Activated T-helper 1 cell treated with anti-CD3 and anti-CD28 coated beads, Interleukin-12 subunit alpha, Interleukin-12 subunit beta, Interleukin-2, Interleukin-4 antibody, amounts not matched to agents 30 ng/mL and 10 ng/mL and 1 ng/mL, durations not matched to agents 14 hours and 24 hours and 36 hours (primary cell): ENCODE measurements at regions not wholly inside any gene's neighbourhood (a gene's known extent, or its start where the extent isn't known, plus 50 kb on each side); places are given as distances from the start of the nearest gene placed in this dataset.

Experiments
- DNase-seq: peaks from one replicate; pipeline ENCODE4 v3.0.0; 2021; ENCODE audit warnings: low spot score
- H3K27ac Mint-ChIP-seq: one replicate; pipeline ENCODE4 v1.8.0; 2021; ENCODE audit warnings: mild to moderate bottlenecking, mixed read lengths
- H3K27me3 Mint-ChIP-seq: one replicate; pipeline ENCODE4 v1.8.0; 2022; ENCODE audit warnings: mild to moderate bottlenecking, moderate library complexity, mixed read lengths; ENCODE audit not compliant: insufficient read depth
- H3K36me3 Mint-ChIP-seq: one replicate; pipeline ENCODE4 v1.8.0; 2021; ENCODE audit warnings: low read depth, mixed read lengths
- H3K4me1 Mint-ChIP-seq: one replicate; pipeline ENCODE4 v1.8.0; 2021; ENCODE audit warnings: low read depth, mixed read lengths
- H3K4me3 Mint-ChIP-seq: one replicate; pipeline ENCODE4 v1.8.0; 2021; ENCODE audit warnings: mild to moderate bottlenecking, moderate library complexity, mixed read lengths
- H3K9me3 Mint-ChIP-seq: one replicate; pipeline ENCODE4 v1.8.0; 2021; ENCODE audit warnings: mixed read lengths
- intact Hi-C: fragments of 100-400 bp; cut with micrococcal nuclease; formaldehyde crosslinking; loops from one replicate; pipeline ENCODE4 v1.15.1; 2024

- no peaks in the 10 kb centered on the region for H3K9me3 Mint-ChIP-seq
- H3K27ac Mint-ChIP-seq: peak overlapping the region; percentile 95
- H3K4me3 Mint-ChIP-seq: peak overlapping the region; percentile 65
- intact Hi-C loops: loop anchor here (1.0 to 10.0 kb wide), 5 partner anchors 14 to 1420 kb away; partner anchors contain the start of gene BMF
- H3K36me3 Mint-ChIP-seq: peaks cover 7% of the 10 kb centered on the region
- H3K4me1 Mint-ChIP-seq: peaks cover 82% of the 10 kb centered on the region
- DNase-seq: no peak
- H3K27me3 Mint-ChIP-seq: no peaks in the 10 kb centered on the region
Measured at GRCh38 chr15:38684440-38685010, 119.9 kb upstream of the RASGRP1 start.

- DNase-seq: peak; percentile 51
- Mint-ChIP-seq H3K36me3 (peaks cover 2% of the 10 kb centered on the region), H3K9me3 (no peaks in the 10 kb centered on the region), H3K27ac (peak overlapping the region; percentile 95), H3K27me3 (no peaks in the 10 kb centered on the region), H3K4me3 (peak overlapping the region; percentile 43), H3K4me1 (peaks cover 90% of the 10 kb centered on the region)
- intact Hi-C loops: loop anchor here (1.0 to 10.0 kb wide), 4 partner anchors 13 to 1419 kb away; partner anchors contain the start of gene BMF
Measured at GRCh38 chr15:38685686-38686339, 121.2 kb upstream of the RASGRP1 start.

GRCh38 chr15:38687340-38687739 is 122.7 kb upstream of the RASGRP1 start:
- H3K27me3 Mint-ChIP-seq: no peaks in the 10 kb centered on the region
- H3K27ac Mint-ChIP-seq: peak overlapping the region; percentile 80
- DNase-seq: no peak
- H3K4me3 Mint-ChIP-seq: peak overlapping the region; percentile 1
- H3K9me3 Mint-ChIP-seq: no peaks in the 10 kb centered on the region
- peaks cover 2% of the 10 kb centered on the region for H3K36me3 Mint-ChIP-seq
- intact Hi-C loops: loop anchor here (5.0 to 10.0 kb wide), 2 partner anchors 455 to 1417 kb away; partner anchors contain the start of gene BMF
- H3K4me1 Mint-ChIP-seq: peaks cover 99% of the 10 kb centered on the region

GRCh38 chr15:38687775-38688495 is 123.3 kb upstream of the RASGRP1 start:
- peak overlapping the region; percentile 80 for H3K27ac Mint-ChIP-seq
- peaks cover 94% of the 10 kb centered on the region for H3K4me1 Mint-ChIP-seq
- peak overlapping the region; percentile 51 for H3K4me3 Mint-ChIP-seq
- intact Hi-C loops: loop anchor here (1.0 to 10.0 kb wide), 4 partner anchors 35 to 1417 kb away; partner anchors contain the start of gene BMF
- no peaks in the 10 kb centered on the region for H3K27me3 Mint-ChIP-seq
- H3K36me3 Mint-ChIP-seq: peaks cover 2% of the 10 kb centered on the region
- DNase-seq: no peak
- no peaks in the 10 kb centered on the region for H3K9me3 Mint-ChIP-seq

GRCh38 chr15:38688761-38689160 is 124.1 kb upstream of the RASGRP1 start:
- peak overlapping the region; percentile 51 for H3K4me3 Mint-ChIP-seq
- intact Hi-C loops: loop anchor here (1.0 to 10.0 kb wide), 5 partner anchors 35 to 1416 kb away; partner anchors contain the start of gene BMF
- no peaks in the 10 kb centered on the region for H3K27me3 Mint-ChIP-seq
- H3K4me1 Mint-ChIP-seq: peaks cover 90% of the 10 kb centered on the region
- peak overlapping the region; percentile 80 for H3K27ac Mint-ChIP-seq
- DNase-seq: peak; percentile 74
- H3K9me3 Mint-ChIP-seq: peaks cover under 1% of the 10 kb centered on the region
- H3K36me3 Mint-ChIP-seq: peaks cover 2% of the 10 kb centered on the region

GRCh38 chr15:38689522-38689921 is 124.9 kb upstream of the RASGRP1 start:
- intact Hi-C loops: loop anchor here (1.0 to 10.0 kb wide), 3 partner anchors 126 to 1415 kb away; partner anchors contain the start of gene BMF
- peak overlapping the region; percentile 38 for H3K4me3 Mint-ChIP-seq
- H3K9me3 Mint-ChIP-seq: peaks cover 3% of the 10 kb centered on the region
- no peak for DNase-seq
- peaks cover 4% of the 10 kb centered on the region for H3K36me3 Mint-ChIP-seq
- H3K27ac Mint-ChIP-seq: peak overlapping the region; percentile 80
- no peaks in the 10 kb centered on the region for H3K27me3 Mint-ChIP-seq
- peaks cover 90% of the 10 kb centered on the region for H3K4me1 Mint-ChIP-seq

GRCh38 chr15:38690216-38690615 is 125.6 kb upstream of the RASGRP1 start:
- intact Hi-C loops: loop anchor here (1.0 to 10.0 kb wide), 4 partner anchors 216 to 435 kb away; partner anchors contain the start of genes FAM98B and SPRED1
- H3K4me1 Mint-ChIP-seq: peaks cover 90% of the 10 kb centered on the region
- H3K9me3 Mint-ChIP-seq: peaks cover 3% of the 10 kb centered on the region
- H3K4me3 Mint-ChIP-seq: peak overlapping the region; percentile 38
- no peak for DNase-seq
- H3K36me3 Mint-ChIP-seq: peaks cover 7% of the 10 kb centered on the region
- peak overlapping the region; percentile 80 for H3K27ac Mint-ChIP-seq
- no peaks in the 10 kb centered on the region for H3K27me3 Mint-ChIP-seq

- peaks cover 90% of the 10 kb centered on the region for H3K4me1 Mint-ChIP-seq
- peak overlapping the region; percentile 73 for H3K27ac Mint-ChIP-seq
- intact Hi-C loops: loop anchor here (1.0 to 10.0 kb wide), 4 partner anchors 217 to 436 kb away; partner anchors contain the start of genes FAM98B and SPRED1
- DNase-seq: peak; percentile 75
- no peak overlapping the region for H3K4me3 Mint-ChIP-seq
- no peaks in the 10 kb centered on the region for H3K27me3 Mint-ChIP-seq
- H3K36me3 Mint-ChIP-seq: peaks cover 7% of the 10 kb centered on the region
- peaks cover 3% of the 10 kb centered on the region for H3K9me3 Mint-ChIP-seq
Measured at GRCh38 chr15:38690719-38691332, 126.2 kb upstream of the RASGRP1 start.

- intact Hi-C loops: loop anchor here (10.0 kb wide), 1 partner anchor 437 kb away; the partner anchor contains the start of gene SPRED1
- Mint-ChIP-seq H3K36me3 (peaks cover 7% of the 10 kb centered on the region), H3K27me3 (no peaks in the 10 kb centered on the region), H3K4me1 (peaks cover 90% of the 10 kb centered on the region), H3K27ac (peak overlapping the region; percentile 29), H3K4me3 (no peak overlapping the region), H3K9me3 (peaks cover 3% of the 10 kb centered on the region)
- no peak for DNase-seq
Measured at GRCh38 chr15:38691377-38691776, 126.8 kb upstream of the RASGRP1 start.

GRCh38 chr15:38691965-38692788 is 127.6 kb upstream of the RASGRP1 start:
- Mint-ChIP-seq H3K27ac (peak overlapping the region; percentile 14), H3K27me3 (no peaks in the 10 kb centered on the region), H3K36me3 (peaks cover 7% of the 10 kb centered on the region), H3K4me3 (no peak overlapping the region), H3K4me1 (peaks cover 90% of the 10 kb centered on the region), H3K9me3 (peaks cover 3% of the 10 kb centered on the region)
- intact Hi-C loops: loop anchor here (10.0 kb wide), 1 partner anchor 437 kb away; the partner anchor contains the start of gene SPRED1
- no peak for DNase-seq

- intact Hi-C loops: loop anchor here (10.0 kb wide), 1 partner anchor 438 kb away; the partner anchor contains the start of gene SPRED1
Measured at GRCh38 chr15:38692789-38693062, 128.1 kb upstream of the RASGRP1 start.

More at GRCh38 chr15:38692789-38693062, 128.1 kb upstream of the RASGRP1 start:
- Mint-ChIP-seq H3K4me3 (no peak overlapping the region), H3K9me3 (peaks cover 3% of the 10 kb centered on the region), H3K27me3 (no peaks in the 10 kb centered on the region), H3K4me1 (peaks cover 90% of the 10 kb centered on the region), H3K27ac (no peak overlapping the region), H3K36me3 (peaks cover 7% of the 10 kb centered on the region)
- no peak for DNase-seq
